Lower leg skin (tissue), 3 donors: ENCODE measurements at regions not wholly inside any gene's neighbourhood (a gene's known extent, or its start where the extent isn't known, plus 50 kb on each side); places are given as distances from the start of the nearest gene placed in this dataset.

ENCODE experiments used
- POLR2A ChIP-seq, 2 donors: fragments of 450-650 bp; IDR thresholded peaks; one replicate each; pipeline ENCODE4 v1.6.1; 2016 to 2017; ENCODE audit warnings: antibody characterized with exemption in 2 of 2, mild to moderate bottlenecking in 1 of 2, moderate library complexity in 1 of 2
- TF ChIP-seq, protein P1 (sequence below), 3 donors: fragments of 450-650 bp; IDR thresholded peaks; one replicate each; pipeline ENCODE4 v1.5.1; 2016; ENCODE audit warnings: antibody characterized with exemption in 3 of 3, mild to moderate bottlenecking in 3 of 3, moderate library complexity in 2 of 3

DNA sequence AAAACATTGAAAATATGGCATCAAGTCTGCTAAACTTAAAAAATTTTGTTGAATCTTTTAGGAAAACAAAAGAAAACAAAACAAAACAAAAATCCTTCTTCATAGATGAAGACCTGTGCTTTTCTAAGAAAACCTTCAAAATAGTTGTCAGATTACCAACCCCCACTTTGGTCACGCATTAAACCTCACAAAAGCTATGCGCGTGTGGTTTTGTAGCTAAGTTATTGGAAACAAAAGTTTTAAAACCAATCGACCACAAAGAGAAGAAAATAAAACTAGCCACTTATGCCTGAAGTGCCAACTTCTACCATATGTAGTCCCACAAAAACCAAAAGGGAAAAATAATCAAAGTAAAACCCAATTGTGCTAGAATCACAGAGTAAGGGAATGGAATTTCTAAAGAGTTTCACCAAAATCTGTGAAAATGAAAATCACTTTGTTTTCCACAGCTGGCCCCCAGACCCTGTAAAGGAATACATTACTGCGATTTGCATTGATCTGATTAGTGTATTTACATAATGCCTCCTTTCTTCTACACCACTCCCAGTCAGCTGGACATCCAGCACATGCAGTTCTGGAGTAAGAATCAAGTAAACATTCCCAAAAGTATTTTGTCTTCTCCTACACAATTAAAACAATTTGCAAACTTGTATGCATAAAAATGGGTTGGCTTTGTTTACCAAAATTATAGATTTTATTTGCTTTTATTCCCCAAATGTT is 330.1 kb upstream of the DKK2 start:
- TF ChIP-seq, protein P1, sequence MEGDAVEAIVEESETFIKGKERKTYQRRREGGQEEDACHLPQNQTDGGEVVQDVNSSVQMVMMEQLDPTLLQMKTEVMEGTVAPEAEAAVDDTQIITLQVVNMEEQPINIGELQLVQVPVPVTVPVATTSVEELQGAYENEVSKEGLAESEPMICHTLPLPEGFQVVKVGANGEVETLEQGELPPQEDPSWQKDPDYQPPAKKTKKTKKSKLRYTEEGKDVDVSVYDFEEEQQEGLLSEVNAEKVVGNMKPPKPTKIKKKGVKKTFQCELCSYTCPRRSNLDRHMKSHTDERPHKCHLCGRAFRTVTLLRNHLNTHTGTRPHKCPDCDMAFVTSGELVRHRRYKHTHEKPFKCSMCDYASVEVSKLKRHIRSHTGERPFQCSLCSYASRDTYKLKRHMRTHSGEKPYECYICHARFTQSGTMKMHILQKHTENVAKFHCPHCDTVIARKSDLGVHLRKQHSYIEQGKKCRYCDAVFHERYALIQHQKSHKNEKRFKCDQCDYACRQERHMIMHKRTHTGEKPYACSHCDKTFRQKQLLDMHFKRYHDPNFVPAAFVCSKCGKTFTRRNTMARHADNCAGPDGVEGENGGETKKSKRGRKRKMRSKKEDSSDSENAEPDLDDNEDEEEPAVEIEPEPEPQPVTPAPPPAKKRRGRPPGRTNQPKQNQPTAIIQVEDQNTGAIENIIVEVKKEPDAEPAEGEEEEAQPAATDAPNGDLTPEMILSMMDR (IDR thresholded peaks at IDR 0.05), result no peak
- TF ChIP-seq POLR2A (IDR thresholded peaks at IDR 0.05), result no peak
